CD8-positive, alpha-beta memory T cell (primary cell): ENCODE measurements at regions not wholly inside any gene's neighbourhood (a gene's known extent, or its start where the extent isn't known, plus 50 kb on each side); places are given as distances from the start of the nearest gene placed in this dataset.
"Not testable (repeated sequence)": the region's sequence is repeated elsewhere in the genome, so short reads cannot be mapped to it uniquely, and the experiment has no call there.

Experiments used
- CTCF ChIA-PET: fragments of 350-600 bp; sonication (Branson Sonifier 250); formaldehyde crosslinking; loops from one replicate; lab custom pipeline; 2021; ENCODE audit warnings: antibody characterized with exemption; lab: Charles Lee
- POLR2A ChIA-PET: fragments of 350-600 bp; sonication (Branson Sonifier 250); formaldehyde crosslinking; loops from one replicate; lab custom pipeline; 2021; ENCODE audit warnings: antibody characterized with exemption; lab: Charles Lee
- DNase-seq, 5 donors: peaks; one replicate each; pipeline versions ENCODE4 v3.0.0 to v3.0.0-alpha.2; 2020 to 2022; ENCODE audit warnings: mixed read lengths in 1 of 5
- H3K27ac ChIP-seq: one replicate; pipeline ENCODE4 v1.7.0; 2013; ENCODE audit warnings: low read depth, mild to moderate bottlenecking, low read length, moderate library complexity
- H3K27me3 ChIP-seq: 2 replicates; pipeline ENCODE4 v1.7.0; 2013; ENCODE audit warnings: low read length, mild to moderate bottlenecking; ENCODE audit not compliant: insufficient read depth, poor library complexity, severe bottlenecking
- H3K36me3 ChIP-seq: 2 replicates; pipeline ENCODE4 v1.7.0; 2013; ENCODE audit warnings: mild to moderate bottlenecking, low read length, moderate library complexity; ENCODE audit not compliant: insufficient read depth
- H3K4me1 ChIP-seq: 2 replicates; pipeline ENCODE4 v1.7.0; 2013; ENCODE audit warnings: mild to moderate bottlenecking, low read length, moderate library complexity; ENCODE audit not compliant: insufficient read depth
- H3K4me3 ChIP-seq: 2 replicates; pipeline ENCODE4 v1.7.0; 2013; ENCODE audit warnings: mild to moderate bottlenecking, low read length
- H3K9me3 ChIP-seq: 2 replicates; pipeline ENCODE4 v1.7.0; 2013; ENCODE audit warnings: mild to moderate bottlenecking, low read length
- H3K27ac Mint-ChIP-seq, 8 donors: one replicate each; pipeline ENCODE4 v1.8.0; 2020 to 2021; ENCODE audit warnings: mixed read lengths in 8 of 8, mild to moderate bottlenecking in 6 of 8, inconsistent platforms in 3 of 8, moderate library complexity in 3 of 8
- H3K27me3 Mint-ChIP-seq, 2 donors: one replicate each; pipeline ENCODE4 v1.8.0; 2020 to 2021; ENCODE audit warnings: mixed read lengths in 2 of 2, mild to moderate bottlenecking in 1 of 2, moderate library complexity in 1 of 2
- H3K36me3 Mint-ChIP-seq, 3 donors: one replicate each; pipeline ENCODE4 v1.8.0; 2020 to 2021; ENCODE audit warnings: mixed read lengths in 3 of 3, inconsistent platforms in 1 of 3, mild to moderate bottlenecking in 1 of 3
- H3K4me1 Mint-ChIP-seq, 3 donors: one replicate each; pipeline ENCODE4 v1.8.0; 2020 to 2021; ENCODE audit warnings: mixed read lengths in 3 of 3, inconsistent platforms in 1 of 3, mild to moderate bottlenecking in 1 of 3
- H3K4me3 Mint-ChIP-seq, 7 donors: one replicate each; pipeline ENCODE4 v1.8.0; 2020 to 2021; ENCODE audit warnings: mixed read lengths in 7 of 7, mild to moderate bottlenecking in 6 of 7, moderate library complexity in 4 of 7, inconsistent platforms in 2 of 7
- H3K9me3 Mint-ChIP-seq, 5 donors: one replicate each; pipeline ENCODE4 v1.8.0; 2020 to 2022; ENCODE audit warnings: mixed read lengths in 5 of 5, mild to moderate bottlenecking in 3 of 5, moderate library complexity in 2 of 5, inconsistent platforms in 1 of 5

DNA sequence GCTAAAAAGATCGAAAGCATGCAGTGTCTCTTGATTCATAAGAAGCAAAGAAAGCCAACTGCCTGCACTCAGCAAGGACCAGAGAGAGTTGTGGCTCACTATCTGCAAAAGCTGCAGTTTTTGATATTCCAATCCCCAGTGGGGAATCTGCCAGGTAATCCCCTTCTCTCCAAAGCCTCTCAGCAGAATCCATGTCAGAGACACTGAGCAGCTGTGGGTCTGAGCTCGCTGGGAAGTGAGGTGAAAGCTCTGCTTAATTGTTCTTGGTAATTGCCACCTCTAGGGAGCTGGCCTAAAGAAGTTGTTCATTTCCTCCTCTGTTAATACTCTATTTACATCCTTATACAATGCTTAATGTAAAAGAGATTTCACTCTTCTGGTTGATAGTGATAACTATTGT, 261.3 kb upstream of the LRRC4C start:
- H3K27me3 Mint-ChIP-seq: no peaks in the 10 kb centered on the region
- H3K36me3 ChIP-seq: no peaks in the 10 kb centered on the region
- POLR2A ChIA-PET: no interaction called here
- H3K27ac Mint-ChIP-seq: no peak overlapping the region
- DNase-seq: no peak
- H3K4me1 Mint-ChIP-seq: no peaks in the 10 kb centered on the region
- no peaks in the 10 kb centered on the region for H3K27me3 ChIP-seq
- H3K9me3 ChIP-seq: no peaks in the 10 kb centered on the region
- H3K4me3 Mint-ChIP-seq: no peak overlapping the region
- H3K27ac ChIP-seq: no peak overlapping the region
- CTCF ChIA-PET: no interaction called here
- no peak overlapping the region for H3K4me3 ChIP-seq
- H3K9me3 Mint-ChIP-seq: peaks cover 13 to 32% (median 22%) of the 10 kb centered on the region in 5 donors
- no peaks in the 10 kb centered on the region for H3K4me1 ChIP-seq
- no peaks in the 10 kb centered on the region for H3K36me3 Mint-ChIP-seq

DNA sequence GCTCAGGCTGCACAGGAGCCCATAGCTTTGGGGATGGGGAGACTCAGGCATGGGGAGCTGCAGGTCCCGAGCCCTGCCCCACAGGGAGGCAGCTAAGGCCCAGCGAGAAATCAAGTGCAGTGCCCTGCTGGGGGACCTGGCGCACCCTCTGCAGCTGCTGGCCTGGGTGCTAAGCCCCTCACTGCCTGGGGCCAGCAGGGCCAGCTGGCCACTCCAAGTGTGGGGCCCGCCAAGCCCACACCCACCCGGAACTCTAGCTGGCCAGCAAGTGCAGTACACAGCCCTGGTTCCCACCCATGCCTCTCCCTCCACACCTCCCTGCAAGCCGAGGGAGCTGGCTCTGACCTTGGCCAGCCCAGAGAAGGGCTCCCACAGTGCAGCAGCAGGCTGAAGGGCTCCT, 268.7 kb upstream of the LRRC4C start:
- POLR2A ChIA-PET, H3K4me1 Mint-ChIP-seq, H3K4me1 ChIP-seq, CTCF ChIA-PET, H3K9me3 ChIP-seq, H3K36me3 ChIP-seq, H3K27me3 ChIP-seq, H3K4me3 Mint-ChIP-seq, H3K4me3 ChIP-seq, H3K27me3 Mint-ChIP-seq, H3K27ac ChIP-seq, H3K36me3 Mint-ChIP-seq, H3K27ac Mint-ChIP-seq: not testable (repeated sequence)
- H3K9me3 Mint-ChIP-seq: peaks cover 14 to 25% (median 23%) of the 10 kb centered on the region in 5 donors
- DNase-seq: peak in 1 of 5 donors; percentile 44

DNA sequence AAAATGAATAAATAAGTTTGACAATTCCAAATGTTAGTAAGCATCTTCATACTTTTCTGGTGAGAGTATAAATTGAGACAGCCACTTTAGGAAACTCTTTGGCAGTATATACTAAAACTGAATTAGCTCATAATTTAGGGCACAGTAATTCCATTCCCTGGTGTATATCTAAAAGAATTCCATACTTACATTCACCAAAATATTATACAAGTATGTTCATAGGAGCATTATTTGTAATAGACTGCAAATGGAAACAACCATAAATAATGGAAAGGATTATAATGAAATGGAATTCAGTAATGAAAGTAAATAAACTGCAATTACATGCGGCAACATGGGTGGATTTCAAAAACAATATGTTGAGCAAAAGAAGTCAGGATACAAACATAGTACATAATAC, 315.8 kb upstream of the LRRC4C start:
- no peaks in the 10 kb centered on the region for H3K27me3 ChIP-seq
- Mint-ChIP-seq H3K4me3 (no peak overlapping the region), H3K36me3 (no peaks in the 10 kb centered on the region), H3K27ac (no peak overlapping the region), H3K9me3 (peaks cover 13 to 47% (median 30%) of the 10 kb centered on the region in 5 donors), H3K27me3 (no peaks in the 10 kb centered on the region), H3K4me1 (no peaks in the 10 kb centered on the region)
- ChIA-PET POLR2A (no interaction called here), CTCF (no interaction called here)
- DNase-seq: no peak
- no peaks in the 10 kb centered on the region for H3K9me3 ChIP-seq
- no peak overlapping the region for H3K27ac ChIP-seq
- no peaks in the 10 kb centered on the region for H3K36me3 ChIP-seq
- H3K4me1 ChIP-seq: no peaks in the 10 kb centered on the region
- no peak overlapping the region for H3K4me3 ChIP-seq

DNA sequence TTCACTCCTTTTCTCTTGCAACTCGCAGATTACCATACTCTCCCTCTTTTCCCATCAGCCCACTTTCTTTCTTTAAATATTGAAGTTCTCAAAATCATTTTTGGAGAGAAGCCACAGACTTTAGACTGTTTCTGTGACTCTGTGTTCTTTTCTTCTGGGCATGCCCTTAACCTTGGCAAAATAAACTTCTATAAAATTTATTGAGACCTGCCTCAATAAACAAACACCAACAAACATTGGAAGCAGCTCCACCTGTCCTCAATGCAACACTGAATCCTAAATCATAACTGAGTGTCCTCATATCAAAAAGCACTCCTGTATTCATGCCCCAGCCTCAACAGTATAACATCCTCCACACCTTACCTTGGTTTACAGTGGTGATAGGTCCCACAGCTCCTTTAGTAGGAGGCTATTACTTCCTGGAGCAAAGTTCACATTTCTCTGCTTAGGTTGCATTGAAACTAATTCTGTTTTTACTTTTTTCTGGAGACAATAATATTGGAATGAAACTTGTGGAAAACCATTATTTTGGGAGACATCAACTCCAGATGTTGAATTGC, 320.0 kb upstream of the LRRC4C start:
- no peak for DNase-seq
- Histone ChIP-seq H3K9me3 (no peaks in the 10 kb centered on the region), H3K4me1 (no peaks in the 10 kb centered on the region), H3K36me3 (no peaks in the 10 kb centered on the region), H3K27me3 (no peaks in the 10 kb centered on the region), H3K4me3 (no peak overlapping the region), H3K27ac (no peak overlapping the region)
- Mint-ChIP-seq H3K27me3 (no peaks in the 10 kb centered on the region), H3K27ac (no peak overlapping the region), H3K4me1 (no peaks in the 10 kb centered on the region), H3K36me3 (no peaks in the 10 kb centered on the region), H3K4me3 (no peak overlapping the region), H3K9me3 (peaks cover 5 to 46% (median 26%) of the 10 kb centered on the region in 5 donors)
- ChIA-PET POLR2A (no interaction called here), CTCF (no interaction called here)

DNA sequence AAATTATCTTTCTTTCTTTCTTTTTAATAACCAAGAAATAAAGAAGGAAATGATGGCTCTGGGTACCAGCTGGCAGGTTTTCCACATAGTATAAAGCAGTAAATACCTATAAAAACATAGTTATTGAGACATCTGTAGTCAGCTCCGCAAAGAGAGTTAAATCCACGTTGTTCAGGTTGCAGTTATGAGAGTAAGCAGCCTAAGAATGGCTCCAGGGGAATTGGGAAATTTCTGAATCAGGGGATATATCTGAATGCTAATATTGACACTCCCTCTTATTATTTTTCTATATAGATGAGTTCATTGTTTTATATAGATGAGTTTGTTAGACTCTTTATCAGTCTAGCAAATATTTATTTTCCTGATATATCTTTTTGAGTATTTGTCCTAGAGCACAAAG, 322.0 kb upstream of the LRRC4C start:
- POLR2A ChIA-PET: no interaction called here
- no peak overlapping the region for H3K27ac ChIP-seq

GRCh38 chr11:41784513-41785335, 325.3 kb upstream of the LRRC4C start:
- Mint-ChIP-seq H3K36me3 (peaks cover 0 to 2% (median 0%) of the 10 kb centered on the region in 3 donors), H3K9me3 (peaks cover 4 to 40% (median 27%) of the 10 kb centered on the region in 5 donors), H3K4me3 (no peak overlapping the region), H3K27me3 (no peaks in the 10 kb centered on the region), H3K27ac (no peak overlapping the region), H3K4me1 (no peaks in the 10 kb centered on the region)
- Histone ChIP-seq H3K36me3 (no peaks in the 10 kb centered on the region), H3K4me3 (no peak overlapping the region), H3K4me1 (no peaks in the 10 kb centered on the region), H3K27me3 (no peaks in the 10 kb centered on the region), H3K9me3 (no peaks in the 10 kb centered on the region), H3K27ac (no peak overlapping the region)
- ChIA-PET CTCF (no interaction called here), POLR2A (no interaction called here)
- DNase-seq: no peak

More for the DNA sequence above, 322.0 kb upstream of the LRRC4C start:
- DNase-seq: no peak
- peaks cover 5 to 46% (median 22%) of the 10 kb centered on the region in 5 donors for H3K9me3 Mint-ChIP-seq
- H3K4me1 ChIP-seq: no peaks in the 10 kb centered on the region
- H3K4me3 ChIP-seq: no peak overlapping the region
- no peaks in the 10 kb centered on the region for H3K27me3 ChIP-seq
- H3K4me1 Mint-ChIP-seq: no peaks in the 10 kb centered on the region
- no peaks in the 10 kb centered on the region for H3K36me3 ChIP-seq
- H3K27me3 Mint-ChIP-seq: no peaks in the 10 kb centered on the region
- H3K9me3 ChIP-seq: no peaks in the 10 kb centered on the region
- H3K4me3 Mint-ChIP-seq: no peak overlapping the region
- CTCF ChIA-PET: no interaction called here
- no peak overlapping the region for H3K27ac Mint-ChIP-seq
- H3K36me3 Mint-ChIP-seq: no peaks in the 10 kb centered on the region

DNA sequence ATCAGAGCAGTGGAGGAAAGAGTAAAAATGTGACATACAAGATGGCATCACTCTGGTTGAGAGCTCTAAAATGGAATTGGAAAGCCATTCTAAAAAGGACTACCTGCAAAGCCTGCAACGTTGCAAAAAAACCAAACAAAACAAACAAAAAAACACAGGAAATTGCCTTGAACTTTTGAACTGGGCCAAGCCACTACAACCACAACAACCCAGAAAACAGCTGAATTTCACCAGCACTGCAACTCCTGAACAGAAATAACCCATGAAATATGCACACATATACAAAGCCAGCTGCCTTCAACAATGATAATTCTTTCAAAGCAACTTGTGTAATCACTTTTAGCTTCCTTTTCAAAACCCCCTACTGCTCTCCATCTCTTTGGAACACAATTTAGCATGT, 326.6 kb upstream of the LRRC4C start:
- ChIA-PET CTCF (no interaction called here), POLR2A (no interaction called here)
- Histone ChIP-seq H3K4me1 (no peaks in the 10 kb centered on the region), H3K27me3 (no peaks in the 10 kb centered on the region), H3K36me3 (no peaks in the 10 kb centered on the region), H3K4me3 (no peak overlapping the region), H3K9me3 (no peaks in the 10 kb centered on the region), H3K27ac (no peak overlapping the region)
- no peak overlapping the region for H3K4me3 Mint-ChIP-seq
- no peak for DNase-seq
- no peaks in the 10 kb centered on the region for H3K27me3 Mint-ChIP-seq
- H3K27ac Mint-ChIP-seq: peak overlapping the region in 1 of 8 donors; percentile 26
- H3K36me3 Mint-ChIP-seq: peaks cover 0 to 2% (median 0%) of the 10 kb centered on the region in 3 donors
- peaks cover 6 to 40% (median 33%) of the 10 kb centered on the region in 5 donors for H3K9me3 Mint-ChIP-seq
- no peaks in the 10 kb centered on the region for H3K4me1 Mint-ChIP-seq

GRCh38 chr11:41788177-41788576, 328.7 kb upstream of the LRRC4C start:
- POLR2A ChIA-PET: no interaction called here
- no peaks in the 10 kb centered on the region for H3K27me3 Mint-ChIP-seq
- H3K27ac ChIP-seq: no peak overlapping the region
- peaks cover 0 to 2% (median 0%) of the 10 kb centered on the region in 3 donors for H3K36me3 Mint-ChIP-seq
- no peak overlapping the region for H3K4me3 ChIP-seq
- no peak overlapping the region for H3K4me3 Mint-ChIP-seq
- CTCF ChIA-PET: no interaction called here
- peaks cover 13 to 50% (median 29%) of the 10 kb centered on the region in 5 donors for H3K9me3 Mint-ChIP-seq
- DNase-seq: no peak
- H3K4me1 Mint-ChIP-seq: no peaks in the 10 kb centered on the region
- no peaks in the 10 kb centered on the region for H3K36me3 ChIP-seq
- no peaks in the 10 kb centered on the region for H3K27me3 ChIP-seq
- no peaks in the 10 kb centered on the region for H3K9me3 ChIP-seq
- no peak overlapping the region for H3K27ac Mint-ChIP-seq
- no peaks in the 10 kb centered on the region for H3K4me1 ChIP-seq
